ENCODE measurements at regions not wholly inside any gene's neighbourhood (a gene's known extent, or its start where the extent isn't known, plus 50 kb on each side); places are given as distances from the start of the nearest gene placed in this dataset.

GRCh38 chr5:61613679-61614078 lies 281.6 kb downstream of the ZSWIM6 start:
- no peak overlapping the region for H3K4me3 ChIP-seq
- H3K4me1 ChIP-seq = peaks cover 42% of the 10 kb centered on the region
- ATAC-seq (peak; percentile 52 to 66; a peak in 4 of 6 replicates), FAIRE-seq (peak; percentile 65), DNase-seq (ENCODE audit: low read depth in 1 of 2, low spot score in 1 of 2) (peak in 1 of 2 experiments; percentile 61)
- H3K4me2 ChIP-seq = peak overlapping the region; percentile 62
- WGBS (ENCODE audit: missing lambda C conversion rate) = 7% methylated on average over 6 of the region's 6 CpGs
- ChIA-PET POLR2A (interaction anchor here (1.1 kb wide), 1 partner anchor 14 kb away, joined by 3 read pairs; no protein-coding TSS in a partner anchor), CTCF (interaction anchor here (1.3 to 2.5 kb wide), 5 partner anchors 11 to 204 kb away, joined by 4 to 9 read pairs (median 5); no protein-coding TSS in a partner anchor)
- H3K9me3 ChIP-seq = no peaks in the 10 kb centered on the region
- TF ChIP-seq HES2 (IDR thresholded peaks at IDR 0.05) (no peak), RAD21 (conservative IDR thresholded peaks at IDR 0.05 in 1 of 2, IDR thresholded peaks at IDR 0.05 in 1 of 2) (peak in 1 of 2 experiments; percentile 18; a peak in 1 of 5 replicates), FOSL2 (IDR thresholded peaks at IDR 0.05) (no peak), FOSL2 (CRISPR knock-in tag; IDR thresholded peaks at IDR 0.05) (peak; percentile 23; the same call in 1 of the 2 replicates)
- H3K27ac ChIP-seq = peak overlapping the region; percentile 62 to 77

DNA sequence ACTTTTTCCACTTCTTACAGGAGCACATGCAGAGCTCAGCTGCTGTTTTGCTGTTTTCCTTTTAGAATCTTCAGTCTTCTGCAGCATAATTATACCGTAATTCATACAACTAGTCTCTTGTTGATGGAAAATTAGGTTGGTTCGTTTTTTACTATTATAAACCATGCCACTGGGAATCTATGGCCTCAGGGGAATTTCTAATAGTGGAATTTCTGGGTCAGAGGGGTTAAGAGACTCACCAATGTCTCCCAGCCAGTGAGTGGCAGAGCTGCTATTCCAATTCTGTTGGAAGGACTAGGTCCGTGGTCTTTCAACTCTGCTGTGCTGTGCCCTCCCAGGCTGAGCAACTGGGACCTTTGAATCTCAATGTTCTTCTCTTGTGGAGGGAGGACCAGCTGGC lies 282.5 kb downstream of the ZSWIM6 start:
- CTCF ChIA-PET = interaction anchor here (0.6 to 2.5 kb wide), 4 partner anchors 13 to 240 kb away, joined by 3 to 5 read pairs (median 4); no protein-coding TSS in a partner anchor

GRCh38 chr5:61617039-61617438 lies 285.0 kb downstream of the ZSWIM6 start:
- Histone ChIP-seq H3K4me3 (no peak overlapping the region), H3K27ac (peak overlapping the region; percentile 26 to 86; a peak in 4 of 6 replicates), H3K4me1 (peaks cover 62% of the 10 kb centered on the region), H3K9me3 (no peaks in the 10 kb centered on the region), H3K4me2 (no peak overlapping the region)
- ChIA-PET POLR2A (no interaction called here), CTCF (interaction anchor here (0.7 to 1.5 kb wide), 3 partner anchors 15 to 34 kb away, joined by 3 to 4 read pairs (median 3); no protein-coding TSS in a partner anchor)
- TF ChIP-seq NR3C1 (IDR thresholded peaks at IDR 0.05) (no peak), ZSCAN20 (CRISPR knock-in tag; IDR thresholded peaks at IDR 0.05) (no peak), MYC (IDR thresholded peaks at IDR 0.05; ENCODE audit: borderline replicate concordance, low read length) (no peak), POLR2AphosphoS2 (conservative IDR thresholded peaks at IDR 0.05; ENCODE audit: low read length) (no peak), CBX2 (IDR thresholded peaks at IDR 0.05; ENCODE audit: borderline replicate concordance, low read depth) (no peak), HMGXB4 (CRISPR knock-in tag; IDR thresholded peaks at IDR 0.05; ENCODE audit: borderline replicate concordance) (no peak), JUNB (IDR thresholded peaks at IDR 0.05) (no peak), JUN (IDR thresholded peaks at IDR 0.05) (no peak), CEBPB (IDR thresholded peaks at IDR 0.05) (no peak)
- DNase-seq (ENCODE audit: low read depth in 1 of 2, low spot score in 1 of 2) = no peak
- no peak for ATAC-seq
- no peak for FAIRE-seq
- WGBS (ENCODE audit: missing lambda C conversion rate) = 94% methylated on average over 3 of the region's 3 CpGs

More for the DNA sequence above, 282.5 kb downstream of the ZSWIM6 start:
- Histone ChIP-seq H3K4me3 (no peak overlapping the region), H3K27ac (peak overlapping the region; percentile 62 to 77), H3K4me1 (peaks cover 44% of the 10 kb centered on the region), H3K9me3 (no peaks in the 10 kb centered on the region), H3K4me2 (peak overlapping the region; percentile 62)
- ATAC-seq = no peak
- POLR2A ChIA-PET = no interaction called here
- no peak for TF ChIP-seq FOXS1 (CRISPR knock-in tag; IDR thresholded peaks at IDR 0.05)
- no peak for TF ChIP-seq ZSCAN20 (CRISPR knock-in tag; IDR thresholded peaks at IDR 0.05)
- no peak for TF ChIP-seq NFE2L2 (conservative IDR thresholded peaks at IDR 0.05; ENCODE audit: low read length)
- TF ChIP-seq EHMT2 (IDR thresholded peaks at IDR 0.05; ENCODE audit: low read depth) = no peak
- TF ChIP-seq GATA3 (IDR thresholded peaks at IDR 0.05; ENCODE audit: borderline replicate concordance) = no peak
- TF ChIP-seq ZNF302 (CRISPR knock-in tag; IDR thresholded peaks at IDR 0.05) = no peak
- TF ChIP-seq CHD4 (IDR thresholded peaks at IDR 0.05; ENCODE audit: borderline replicate concordance) = no peak
- TF ChIP-seq CBX2 (IDR thresholded peaks at IDR 0.05; ENCODE audit: borderline replicate concordance, low read depth) = no peak
- TF ChIP-seq MAZ (IDR thresholded peaks at IDR 0.05; ENCODE audit: borderline replicate concordance, low read depth, low read length) = no peak
- TF ChIP-seq BCL3 (IDR thresholded peaks at IDR 0.05) = no peak
- WGBS (ENCODE audit: missing lambda C conversion rate) = 73% methylated on average over 3 of the region's 3 CpGs
- no peak for DNase-seq (ENCODE audit: low read depth in 1 of 2, low spot score in 1 of 2)
- no peak for FAIRE-seq
